ENCODE measurements at regions not wholly inside any gene's neighbourhood (a gene's known extent, or its start where the extent isn't known, plus 50 kb on each side); places are given as distances from the start of the nearest gene placed in this dataset.
"Not testable (repeated sequence)": the region's sequence is repeated elsewhere in the genome, so short reads cannot be mapped to it uniquely, and the experiment has no call there.

GRCh38 chrX:65902011-65902410, 137.9 kb downstream of the VSIG4 start:
- H2AFZ ChIP-seq, result no peak overlapping the region
- no peak overlapping the region for H3K4me2 ChIP-seq
- H3K27ac ChIP-seq, result no peak overlapping the region
- H3F3A ChIP-seq (ENCODE audit: insufficient read depth, low read depth), result no peaks in the 10 kb centered on the region
- no peaks in the 10 kb centered on the region for H3K9me3 ChIP-seq (ENCODE audit: insufficient read depth, low read depth)
- no peaks in the 10 kb centered on the region for H3K9me2 ChIP-seq (ENCODE audit: insufficient read depth)
- no peaks in the 10 kb centered on the region for H3K4me1 ChIP-seq (replicated peaks; ENCODE audit: insufficient read depth)
- no peaks in the 10 kb centered on the region for H4K20me1 ChIP-seq (ENCODE audit: insufficient read depth)
- TF ChIP-seq CTCF (conservative IDR thresholded peaks at IDR 0.05), result no peak
- no peak for TF ChIP-seq EZH2 (IDR thresholded peaks at IDR 0.05; ENCODE audit: low read depth)
- H3K27me3 ChIP-seq (ENCODE audit: insufficient read depth, low read depth), result no peaks in the 10 kb centered on the region
- no peaks in the 10 kb centered on the region for H3K36me3 ChIP-seq (ENCODE audit: low read depth)
- DNase-seq, result no peak
- no peaks in the 10 kb centered on the region for H3K79me2 ChIP-seq (ENCODE audit: low read depth)
- CTCF ChIA-PET, result no interaction called here
- intact Hi-C loops (cut with micrococcal nuclease; ENCODE audit: unreplicated experiment), result no loop called here
- BruUV-seq (replicated peaks), result no TSS peak
- no peak overlapping the region for H3K4me3 ChIP-seq
- POLR2A ChIA-PET (ENCODE audit: unreplicated experiment), result interaction anchor here (0.7 kb wide), 1 partner anchor 87 kb away, joined by 5 read pairs; no protein-coding TSS in a partner anchor

- no peak overlapping the region for H3K4me3 ChIP-seq
- intact Hi-C loops (cut with micrococcal nuclease; ENCODE audit: unreplicated experiment), result no loop called here
- POLR2A ChIA-PET (ENCODE audit: unreplicated experiment), result no interaction called here
- H3K9me3 ChIP-seq (ENCODE audit: insufficient read depth, low read depth), result no peaks in the 10 kb centered on the region
- H3F3A ChIP-seq (ENCODE audit: insufficient read depth, low read depth), result no peaks in the 10 kb centered on the region
- no peak overlapping the region for H2AFZ ChIP-seq
- H3K4me1 ChIP-seq (replicated peaks; ENCODE audit: insufficient read depth), result no peaks in the 10 kb centered on the region
- DNase-seq, result no peak
- H3K27ac ChIP-seq, result no peak overlapping the region
- no peaks in the 10 kb centered on the region for H3K9me2 ChIP-seq (ENCODE audit: insufficient read depth)
- CTCF ChIA-PET, result no interaction called here
- TF ChIP-seq EZH2 (IDR thresholded peaks at IDR 0.05; ENCODE audit: low read depth) (no peak), CTCF (conservative IDR thresholded peaks at IDR 0.05) (no peak)
- no peak overlapping the region for H3K4me2 ChIP-seq
- BruUV-seq (replicated peaks), result no TSS peak
- no peaks in the 10 kb centered on the region for H4K20me1 ChIP-seq (ENCODE audit: insufficient read depth)
- no peaks in the 10 kb centered on the region for H3K36me3 ChIP-seq (ENCODE audit: low read depth)
- no peaks in the 10 kb centered on the region for H3K79me2 ChIP-seq (ENCODE audit: low read depth)
- H3K27me3 ChIP-seq (ENCODE audit: insufficient read depth, low read depth), result no peaks in the 10 kb centered on the region
Measured at GRCh38 chrX:65900850-65901844, 138.7 kb downstream of the VSIG4 start.

GRCh38 chrX:65894133-65894532, 145.7 kb downstream of the VSIG4 start:
- H3K27me3 ChIP-seq (ENCODE audit: insufficient read depth, low read depth), result no peaks in the 10 kb centered on the region
- no peak overlapping the region for H3K4me2 ChIP-seq
- no peak overlapping the region for H2AFZ ChIP-seq
- H4K20me1 ChIP-seq (ENCODE audit: insufficient read depth), result no peaks in the 10 kb centered on the region
- ChIA-PET POLR2A (ENCODE audit: unreplicated experiment) (no interaction called here), CTCF (no interaction called here)
- H3K79me2 ChIP-seq (ENCODE audit: low read depth), result no peaks in the 10 kb centered on the region
- H3K27ac ChIP-seq, result no peak overlapping the region
- no TSS peak for BruUV-seq (replicated peaks)
- no peaks in the 10 kb centered on the region for H3F3A ChIP-seq (ENCODE audit: insufficient read depth, low read depth)
- no peaks in the 10 kb centered on the region for H3K4me1 ChIP-seq (replicated peaks; ENCODE audit: insufficient read depth)
- no peaks in the 10 kb centered on the region for H3K9me2 ChIP-seq (ENCODE audit: insufficient read depth)
- intact Hi-C loops (cut with micrococcal nuclease; ENCODE audit: unreplicated experiment), result no loop called here
- no peaks in the 10 kb centered on the region for H3K36me3 ChIP-seq (ENCODE audit: low read depth)
- H3K9me3 ChIP-seq (ENCODE audit: insufficient read depth, low read depth), result no peaks in the 10 kb centered on the region
- TF ChIP-seq EZH2 (IDR thresholded peaks at IDR 0.05; ENCODE audit: low read depth) (no peak), CTCF (conservative IDR thresholded peaks at IDR 0.05) (no peak)
- DNase-seq, result peak in 1 of 2 experiments; percentile 14
- no peak overlapping the region for H3K4me3 ChIP-seq

- POLR2A ChIA-PET (ENCODE audit: unreplicated experiment); H3K9me2 ChIP-seq (ENCODE audit: insufficient read depth); BruUV-seq (replicated peaks); intact Hi-C loops (cut with micrococcal nuclease; ENCODE audit: unreplicated experiment); H4K20me1 ChIP-seq (ENCODE audit: insufficient read depth); H3F3A ChIP-seq (ENCODE audit: insufficient read depth, low read depth); H3K4me1 ChIP-seq (replicated peaks; ENCODE audit: insufficient read depth); H3K27ac ChIP-seq; H3K79me2 ChIP-seq (ENCODE audit: low read depth); CTCF ChIA-PET; DNase-seq; H3K27me3 ChIP-seq (ENCODE audit: insufficient read depth, low read depth); H3K36me3 ChIP-seq (ENCODE audit: low read depth); H2AFZ ChIP-seq; H3K4me3 ChIP-seq; H3K9me3 ChIP-seq (ENCODE audit: insufficient read depth, low read depth); H3K4me2 ChIP-seq: not testable (repeated sequence)
Measured at GRCh38 chrX:65891817-65892216, 148.1 kb downstream of the VSIG4 start.

GRCh38 chrX:65888150-65888549, 151.7 kb downstream of the VSIG4 start:
- CTCF ChIA-PET, result not testable (repeated sequence)

More at GRCh38 chrX:65888150-65888549, 151.7 kb downstream of the VSIG4 start:
- intact Hi-C loops (cut with micrococcal nuclease; ENCODE audit: unreplicated experiment); H3K36me3 ChIP-seq (ENCODE audit: low read depth); H3K4me3 ChIP-seq; H3K9me2 ChIP-seq (ENCODE audit: insufficient read depth); H3K9me3 ChIP-seq (ENCODE audit: insufficient read depth, low read depth); H3K4me1 ChIP-seq (replicated peaks; ENCODE audit: insufficient read depth); H3K27ac ChIP-seq; POLR2A ChIA-PET (ENCODE audit: unreplicated experiment); BruUV-seq (replicated peaks); H2AFZ ChIP-seq; H4K20me1 ChIP-seq (ENCODE audit: insufficient read depth); H3F3A ChIP-seq (ENCODE audit: insufficient read depth, low read depth); H3K79me2 ChIP-seq (ENCODE audit: low read depth); DNase-seq; H3K27me3 ChIP-seq (ENCODE audit: insufficient read depth, low read depth); H3K4me2 ChIP-seq: not testable (repeated sequence)

Data from PC-9 (cell line).